IMR-90 (cell line): ENCODE measurements at regions not wholly inside any gene's neighbourhood (a gene's known extent, or its start where the extent isn't known, plus 50 kb on each side); places are given as distances from the start of the nearest gene placed in this dataset.

Source experiments
- ATAC-seq: fragments of 200-7000 bp; cut with Tn5 transposase; 2 replicates; pipeline ENCODE4 v1.9.1; 2020; ENCODE audit warnings: low read depth, mild to moderate bottlenecking, moderate library complexity
- BruUV-seq: library from RNA; stranded (reverse); fragments of 400-500 nt; replicated peaks from 2 replicates; lab custom pipeline; 2021; lab: Mats Ljungman, UMichigan
- CTCF ChIA-PET: fragments of 300-600 bp; formaldehyde crosslinking; extraction: SDS; loops from one replicate; lab custom pipeline; 2021; ENCODE audit warnings: antibody characterized with exemption; lab: Yijun Ruan, JAX
- POLR2A ChIA-PET: fragments of 300-600 bp; sonication (Branson Sonifier 250); formaldehyde crosslinking; loops from one replicate; lab custom pipeline; 2022; ENCODE audit warnings: antibody characterized with exemption; ENCODE audit not compliant: unreplicated experiment; lab: Charles Lee
- DNase-seq: peaks from one replicate; pipeline ENCODE4 v3.0.0; 2013
- H2AFZ ChIP-seq: replicated peaks from 2 replicates; pipeline ENCODE3; 2013; ENCODE audit warnings: low read length, mild to moderate bottlenecking; ENCODE audit not compliant: poor library complexity
- H2AK5ac ChIP-seq: 2 replicates; pipeline ENCODE4 v1.6.1; 2013; ENCODE audit warnings: low read depth, low read length, inconsistent platforms
- H2AK9ac ChIP-seq: replicated peaks from 2 replicates; pipeline ENCODE3; 2013; ENCODE audit warnings: mild to moderate bottlenecking, low read depth, low read length, moderate library complexity; ENCODE audit not compliant: poor library complexity
- H2BK120ac ChIP-seq: 2 replicates; pipeline ENCODE4 v1.6.1; 2013; ENCODE audit warnings: low read depth, low read length, inconsistent platforms
- H2BK15ac ChIP-seq: 3 replicates; pipeline ENCODE4 v1.6.1; 2013; ENCODE audit warnings: low read depth, low read length, inconsistent platforms
- H2BK20ac ChIP-seq: 2 replicates; pipeline ENCODE4 v1.6.1; 2013; ENCODE audit warnings: low read depth, mild to moderate bottlenecking, inconsistent platforms, low read length, moderate library complexity
- H2BK5ac ChIP-seq: 2 replicates; pipeline ENCODE4 v1.6.1; 2013; ENCODE audit warnings: mild to moderate bottlenecking, low read depth, low read length, inconsistent platforms; ENCODE audit not compliant: poor library complexity, severe bottlenecking
- H3K14ac ChIP-seq: replicated peaks from 2 replicates; pipeline ENCODE4 v1.6.1; 2013; ENCODE audit warnings: low read depth, low read length, inconsistent platforms
- H3K18ac ChIP-seq: 2 replicates; pipeline ENCODE4 v1.6.1; 2013; ENCODE audit warnings: low read depth, low read length, control low read depth
- H3K23ac ChIP-seq: 2 replicates; pipeline ENCODE4 v1.6.1; 2013; ENCODE audit warnings: low read depth, low read length, inconsistent platforms
- H3K27ac ChIP-seq: 2 replicates; pipeline ENCODE4 v1.5.1; 2013; ENCODE audit warnings: mild to moderate bottlenecking, control low read depth, low read length; ENCODE audit not compliant: insufficient read depth
- H3K27me3 ChIP-seq: 2 replicates; pipeline ENCODE4 v1.6.1; 2013; ENCODE audit warnings: low read length; ENCODE audit not compliant: control insufficient read depth, insufficient read depth
- H3K36me3 ChIP-seq: 2 replicates; pipeline ENCODE4 v1.6.1; 2013; ENCODE audit warnings: low read length, mixed read lengths; ENCODE audit not compliant: control insufficient read depth, insufficient read depth
- H3K4ac ChIP-seq: 2 replicates; pipeline ENCODE4 v1.6.1; 2013; ENCODE audit warnings: low read depth, low read length, inconsistent platforms
- H3K4me1 ChIP-seq: 2 replicates; pipeline ENCODE4 v1.6.1; 2013; ENCODE audit warnings: low read length, mixed read lengths; ENCODE audit not compliant: control insufficient read depth, insufficient read depth
- H3K4me2 ChIP-seq: 2 replicates; pipeline ENCODE4 v1.6.1; 2013; ENCODE audit warnings: low read depth, mild to moderate bottlenecking, control low read depth, low read length, moderate library complexity
- H3K4me3 ChIP-seq: 2 replicates; pipeline ENCODE4 v1.5.1; 2013; ENCODE audit warnings: low read depth, mild to moderate bottlenecking, control low read depth, low read length, moderate library complexity; ENCODE audit not compliant: insufficient read depth
- H3K56ac ChIP-seq: 2 replicates; pipeline ENCODE4 v1.6.1; 2013; ENCODE audit warnings: low read length, inconsistent platforms; ENCODE audit not compliant: insufficient read depth; ENCODE audit errors: extremely low read depth
- H3K79me1 ChIP-seq, 2 experiments: 2 replicates each; pipeline ENCODE4 v1.6.1; 2013; ENCODE audit warnings: low read length in 2 of 2, inconsistent platforms in 1 of 2, low read depth in 1 of 2
- H3K9ac ChIP-seq: 2 replicates; pipeline ENCODE4 v1.6.1; 2013; ENCODE audit warnings: low read depth, low read length, control low read depth
- H3K9me1 ChIP-seq: 2 replicates; pipeline ENCODE4 v1.6.1; 2013; ENCODE audit warnings: low read length, inconsistent platforms; ENCODE audit not compliant: insufficient read depth
- H3K9me3 ChIP-seq: 2 replicates; pipeline ENCODE4 v1.6.1; 2013; ENCODE audit warnings: low read length; ENCODE audit not compliant: control insufficient read depth, insufficient read depth
- H4K20me1 ChIP-seq: 2 replicates; pipeline ENCODE4 v1.6.1; 2013; ENCODE audit warnings: low read length, inconsistent platforms; ENCODE audit not compliant: insufficient read depth
- H4K5ac ChIP-seq: 2 replicates; pipeline ENCODE4 v1.6.1; 2013; ENCODE audit warnings: mild to moderate bottlenecking, low read depth, low read length, control low read depth
- H4K8ac ChIP-seq, 2 experiments: 2 replicates each; pipeline ENCODE4 v1.6.1; 2013; ENCODE audit warnings: low read depth in 2 of 2, low read length in 2 of 2, control low read depth in 1 of 2, inconsistent platforms in 1 of 2
- H4K91ac ChIP-seq: 2 replicates; pipeline ENCODE4 v1.6.1; 2013; ENCODE audit warnings: low read depth, low read length, inconsistent platforms; ENCODE audit not compliant: insufficient read depth
- BHLHE40 ChIP-seq: fragments of 150-350 bp; IDR thresholded peaks from 2 replicates; pipeline ENCODE4 v1.6.1; 2016; ENCODE audit warnings: mild to moderate bottlenecking, low read depth, low read length
- CEBPB ChIP-seq: IDR thresholded peaks from 2 replicates; pipeline ENCODE4 v1.6.1; 2012; ENCODE audit warnings: low read depth, low read length, improper control_type of control experiment
- CHD1 ChIP-seq: IDR thresholded peaks from 2 replicates; pipeline ENCODE4 v1.6.1; 2012; ENCODE audit warnings: low read depth, low read length, improper control_type of control experiment
- CTCF ChIP-seq: conservative IDR thresholded peaks from 2 replicates; pipeline ENCODE4 v1.5.1; 2012; ENCODE audit warnings: mild to moderate bottlenecking, low read depth, low read length, improper control_type of control experiment
- ELK1 ChIP-seq: fragments of 150-350 bp; IDR thresholded peaks from 2 replicates; pipeline ENCODE4 v1.6.1; 2016; ENCODE audit warnings: low read depth, mild to moderate bottlenecking, low read length, moderate library complexity, borderline replicate concordance
- FOS ChIP-seq: fragments of 150-350 bp; IDR thresholded peaks from 2 replicates; pipeline ENCODE4 v1.6.1; 2016; ENCODE audit warnings: low read depth, low read length
- MAFK ChIP-seq: IDR thresholded peaks from 2 replicates; pipeline ENCODE4 v1.6.1; 2012; ENCODE audit warnings: low read depth, low read length, improper control_type of control experiment
- MAZ ChIP-seq: IDR thresholded peaks from 2 replicates; pipeline ENCODE4 v1.6.1; 2012; ENCODE audit warnings: low read depth, mild to moderate bottlenecking, low read length, improper control_type of control experiment, moderate library complexity, borderline replicate concordance
- MXI1 ChIP-seq: IDR thresholded peaks from 2 replicates; pipeline ENCODE4 v1.6.1; 2012; ENCODE audit warnings: low read depth, mild to moderate bottlenecking, low read length, moderate library complexity, borderline replicate concordance
- NFE2L2 ChIP-seq: fragments of 150-350 bp; IDR thresholded peaks from 2 replicates; pipeline ENCODE4 v1.6.1; 2016; ENCODE audit warnings: low read depth, mild to moderate bottlenecking, low read length
- POLR2A ChIP-seq: IDR thresholded peaks from 2 replicates; pipeline ENCODE4 v1.6.1; 2012; ENCODE audit warnings: mild to moderate bottlenecking, low read depth, low read length
- RAD21 ChIP-seq: IDR thresholded peaks from 2 replicates; pipeline ENCODE4 v1.6.1; 2012; ENCODE audit warnings: low read length, improper control_type of control experiment
- RCOR1 ChIP-seq: IDR thresholded peaks from 2 replicates; pipeline ENCODE4 v1.6.1; 2012; ENCODE audit warnings: mild to moderate bottlenecking, low read length, improper control_type of control experiment; ENCODE audit not compliant: insufficient replicate concordance
- RFX5 ChIP-seq: IDR thresholded peaks from 2 replicates; pipeline ENCODE4 v1.8.0; 2012; ENCODE audit warnings: low read depth, mild to moderate bottlenecking, low read length, moderate library complexity
- SMC3 ChIP-seq: fragments of 150-350 bp; IDR thresholded peaks from 2 replicates; pipeline ENCODE4 v1.6.1; 2016; ENCODE audit warnings: low read depth, mild to moderate bottlenecking, antibody characterized with exemption, low read length, moderate library complexity
- USF2 ChIP-seq: fragments of 150-350 bp; IDR thresholded peaks from 2 replicates; pipeline ENCODE4 v1.6.1; 2017; ENCODE audit warnings: mild to moderate bottlenecking, antibody characterized with exemption, low read length, low read depth
- WGBS, 2 experiments: methylation state at CpG; one replicate each; pipeline versions ENCODE4 v1.1.5 to v1.1.7; 2013; ENCODE audit warnings: missing lambda C conversion rate in 2 of 2; ENCODE audit not compliant: insufficient read length in 1 of 2; ENCODE audit errors: extremely low coverage in 2 of 2; 5-methylcytosine and 5-hydroxymethylcytosine counted together
- dilution Hi-C: fragments of 300-500 bp; cut with HindIII; formaldehyde crosslinking; loops from one replicate; pipeline ENCODE4 v1.14.3; 2018; ENCODE audit warnings: low sequenced_read_pairs; ENCODE audit not compliant: unreplicated experiment
- in situ Hi-C: fragments of 300-500 bp; cut with MboI; formaldehyde crosslinking; loops from 3 replicates; pipeline ENCODE4 v1.14.3; 2019; ENCODE audit warnings: low sequenced_read_pairs, inconsistent platforms, mixed read lengths
- intact Hi-C: fragments of 100-400 bp; cut with micrococcal nuclease; formaldehyde crosslinking; loops from 2 replicates; pipeline ENCODE4 v1.10.0; 2022

GRCh38 chr2:212677466-212677865 lies 138.9 kb upstream of the ERBB4 start:
- dilution Hi-C loops, result no loop called here
- no peaks in the 10 kb centered on the region for H3K9me1 ChIP-seq

More at GRCh38 chr2:212677466-212677865, 138.9 kb upstream of the ERBB4 start:
- Histone ChIP-seq H2BK5ac (no peak overlapping the region), H4K8ac (no peak overlapping the region), H2AFZ (no peak overlapping the region), H3K23ac (no peak overlapping the region), H3K4me1 (no peaks in the 10 kb centered on the region), H3K9ac (no peak overlapping the region), H3K4me2 (no peak overlapping the region), H3K27me3 (no peaks in the 10 kb centered on the region), H2AK5ac (no peak overlapping the region), H2BK20ac (no peak overlapping the region), H2AK9ac (no peak overlapping the region), H3K56ac (no peak overlapping the region), H3K14ac (no peak overlapping the region), H4K5ac (no peak overlapping the region), H3K9me3 (no peaks in the 10 kb centered on the region), H4K20me1 (no peaks in the 10 kb centered on the region), H2BK120ac (no peak overlapping the region), H2BK15ac (no peak overlapping the region), H3K79me1 (no peaks in the 10 kb centered on the region), H3K4me3 (no peak overlapping the region), H3K36me3 (no peaks in the 10 kb centered on the region), H3K4ac (no peak overlapping the region), H3K27ac (no peak overlapping the region), H3K18ac (no peak overlapping the region), H4K91ac (no peak overlapping the region)
- ChIA-PET POLR2A (no interaction called here), CTCF (no interaction called here)
- no peak for TF ChIP-seq MAZ
- no peak for TF ChIP-seq USF2
- no peak for TF ChIP-seq ELK1
- TF ChIP-seq FOS, result no peak
- no peak for TF ChIP-seq MAFK
- no peak for TF ChIP-seq CTCF
- TF ChIP-seq CHD1, result no peak
- no peak for TF ChIP-seq RCOR1
- no peak for TF ChIP-seq SMC3
- TF ChIP-seq CEBPB, result no peak
- TF ChIP-seq MXI1, result no peak
- TF ChIP-seq RAD21, result no peak
- TF ChIP-seq BHLHE40, result no peak
- no peak for TF ChIP-seq NFE2L2
- no peak for TF ChIP-seq RFX5
- TF ChIP-seq POLR2A, result no peak
- ATAC-seq (no peak), DNase-seq (no peak)
- WGBS, 2 experiments, result no CpG with 5 or more reads among the region's 1 CpG
- in situ Hi-C loops (no loop called here), intact Hi-C loops (no loop called here)
- BruUV-seq, result no TSS peak
